ENCODE measurements at regions not wholly inside any gene's neighbourhood (a gene's known extent, or its start where the extent isn't known, plus 50 kb on each side); places are given as distances from the start of the nearest gene placed in this dataset.

DNA sequence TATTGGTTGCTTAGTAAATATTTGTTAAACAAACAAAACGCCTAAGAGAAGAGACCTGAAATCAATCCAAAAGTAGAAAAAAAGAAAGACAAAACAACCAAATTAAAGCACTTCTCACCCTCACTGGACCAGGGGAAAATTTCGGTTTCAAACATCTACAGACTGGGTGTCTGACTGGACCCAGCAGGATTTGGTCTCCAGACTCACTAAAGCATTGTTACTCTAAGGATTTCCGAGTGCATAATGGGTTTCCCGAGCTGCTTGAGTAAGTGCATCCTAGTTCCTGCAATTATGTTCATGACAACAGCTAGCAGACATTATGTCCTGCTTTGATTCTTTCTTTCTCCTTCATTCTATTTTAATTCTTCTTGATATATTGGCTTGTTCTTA is 51.8 kb upstream of the FAM3C start:
- CTCF ChIA-PET = no interaction called here
- no peaks in the 10 kb centered on the region for H3K27me3 ChIP-seq (replicated peaks in 2 of 5; ENCODE audit: control insufficient read depth in 4 of 5, insufficient read depth in 5 of 5, low read length in 4 of 5)
- no peaks in the 10 kb centered on the region for H3K36me3 ChIP-seq (ENCODE audit: control insufficient read depth in 4 of 4, insufficient read depth in 4 of 4, low read length in 3 of 4)
- no peak for DNase-seq
- H3K4me1 ChIP-seq (ENCODE audit: control extremely low read depth in 1 of 4, control insufficient read depth in 4 of 4, insufficient read depth in 4 of 4, low read length in 3 of 4) = no peaks in the 10 kb centered on the region
- WGBS (ENCODE audit: insufficient coverage) = 80% methylated on average over 3 of the region's 4 CpGs
- no peak overlapping the region for H3K27ac ChIP-seq (ENCODE audit: insufficient read depth in 1 of 2, low read depth in 1 of 2, low read length in 2 of 2, poor library complexity in 1 of 2, severe bottlenecking in 2 of 2)
- POLR2A ChIA-PET = no interaction called here
- H3K4me3 ChIP-seq (ENCODE audit: control insufficient read depth in 1 of 7, extremely low read depth in 1 of 7, insufficient read depth in 4 of 7, low read depth in 2 of 7, low read length in 6 of 7) = no peak overlapping the region
- peaks cover 0 to 2% (median 0%) of the 10 kb centered on the region in 5 experiments for H3K9me3 ChIP-seq (ENCODE audit: control extremely low read depth in 1 of 5, control insufficient read depth in 4 of 5, insufficient read depth in 2 of 5, low read depth in 1 of 5, low read length in 4 of 5)

DNA sequence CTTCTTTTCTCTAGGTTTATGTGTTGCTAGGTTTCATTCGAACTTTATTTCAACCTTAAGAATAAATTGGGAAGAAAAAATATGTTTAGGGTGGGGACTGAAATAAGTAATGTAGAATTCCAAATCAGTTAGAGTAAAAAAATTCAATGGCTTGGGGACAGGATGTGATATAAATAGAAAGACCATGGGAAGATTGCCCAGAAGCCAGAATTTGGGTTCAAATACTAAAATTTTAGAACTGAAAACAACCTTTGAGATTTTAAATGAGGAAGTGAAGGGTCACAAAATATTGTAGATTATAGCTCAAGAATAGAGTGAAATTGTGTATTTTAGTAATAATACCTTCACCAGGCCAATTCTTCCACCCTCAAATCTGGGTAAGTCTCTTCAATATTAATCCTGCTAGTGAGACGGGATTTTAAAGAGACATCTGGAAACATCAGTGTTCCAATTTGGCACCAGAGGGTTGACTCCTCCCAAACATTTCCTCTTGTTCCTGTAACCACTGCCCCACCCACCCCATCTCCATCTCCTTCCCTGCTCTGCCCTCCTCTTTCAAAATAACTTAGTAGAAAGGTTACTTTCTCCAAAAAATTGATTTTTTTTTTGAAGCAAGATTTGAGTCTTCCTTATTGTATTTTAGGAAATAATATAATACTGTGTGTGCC is 51.3 kb upstream of the FAM3C start:
- CTCF ChIA-PET = no interaction called here

DNA sequence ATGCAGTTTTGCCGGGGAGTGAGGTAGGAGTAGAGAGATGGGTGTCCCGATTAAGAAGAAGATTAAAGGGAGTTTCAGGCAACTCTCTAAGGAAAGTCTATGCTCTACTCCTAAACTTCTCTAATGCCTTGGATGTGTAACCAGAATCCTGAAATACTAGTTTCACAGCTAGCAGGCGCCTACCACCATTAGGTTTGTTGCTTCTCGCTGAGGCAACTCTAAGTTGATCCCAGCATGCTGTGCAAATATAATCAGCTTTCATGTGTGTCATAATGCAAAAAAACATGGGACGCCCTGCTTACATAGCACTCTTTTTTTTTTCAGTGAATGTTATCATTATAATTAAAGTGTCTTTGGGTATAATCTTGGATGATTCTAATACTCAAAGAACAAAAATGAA is 50.4 kb upstream of the FAM3C start:
- no peak overlapping the region for H3K27ac ChIP-seq (ENCODE audit: insufficient read depth in 1 of 2, low read depth in 1 of 2, low read length in 2 of 2, poor library complexity in 1 of 2, severe bottlenecking in 2 of 2)
- DNase-seq = no peak
- WGBS (ENCODE audit: insufficient coverage) = 96% methylated on average over 4 of the region's 5 CpGs
- no peaks in the 10 kb centered on the region for H3K36me3 ChIP-seq (ENCODE audit: control insufficient read depth in 4 of 4, insufficient read depth in 4 of 4, low read length in 3 of 4)
- ChIA-PET POLR2A (interaction anchor here (0.6 kb wide), 1 partner anchor 90 kb away, joined by 3 read pairs; no protein-coding TSS in a partner anchor), CTCF (no interaction called here)
- no peak overlapping the region for H3K4me3 ChIP-seq (ENCODE audit: control insufficient read depth in 1 of 7, extremely low read depth in 1 of 7, insufficient read depth in 4 of 7, low read depth in 2 of 7, low read length in 6 of 7)
- no peaks in the 10 kb centered on the region for H3K9me3 ChIP-seq (ENCODE audit: control extremely low read depth in 1 of 5, control insufficient read depth in 4 of 5, insufficient read depth in 2 of 5, low read depth in 1 of 5, low read length in 4 of 5)
- H3K27me3 ChIP-seq (replicated peaks in 2 of 5; ENCODE audit: control insufficient read depth in 4 of 5, insufficient read depth in 5 of 5, low read length in 4 of 5) = no peaks in the 10 kb centered on the region
- H3K4me1 ChIP-seq (ENCODE audit: control extremely low read depth in 1 of 4, control insufficient read depth in 4 of 4, insufficient read depth in 4 of 4, low read length in 3 of 4) = no peaks in the 10 kb centered on the region

More for the DNA sequence above, 51.3 kb upstream of the FAM3C start:
- Histone ChIP-seq H3K9me3 (ENCODE audit: control extremely low read depth in 1 of 5, control insufficient read depth in 4 of 5, insufficient read depth in 2 of 5, low read depth in 1 of 5, low read length in 4 of 5) (no peaks in the 10 kb centered on the region), H3K36me3 (ENCODE audit: control insufficient read depth in 4 of 4, insufficient read depth in 4 of 4, low read length in 3 of 4) (no peaks in the 10 kb centered on the region), H3K4me1 (ENCODE audit: control extremely low read depth in 1 of 4, control insufficient read depth in 4 of 4, insufficient read depth in 4 of 4, low read length in 3 of 4) (no peaks in the 10 kb centered on the region), H3K27ac (ENCODE audit: insufficient read depth in 1 of 2, low read depth in 1 of 2, low read length in 2 of 2, poor library complexity in 1 of 2, severe bottlenecking in 2 of 2) (no peak overlapping the region), H3K27me3 (replicated peaks in 2 of 5; ENCODE audit: control insufficient read depth in 4 of 5, insufficient read depth in 5 of 5, low read length in 4 of 5) (no peaks in the 10 kb centered on the region), H3K4me3 (ENCODE audit: control insufficient read depth in 1 of 7, extremely low read depth in 1 of 7, insufficient read depth in 4 of 7, low read depth in 2 of 7, low read length in 6 of 7) (no peak overlapping the region)
- WGBS (ENCODE audit: insufficient coverage) = 80% methylated on average over 1 of the region's 2 CpGs
- DNase-seq = no peak
- POLR2A ChIA-PET = no interaction called here

Data from common myeloid progenitor, CD34-positive (primary cell).